WTC11 (cell line): ENCODE measurements at regions not wholly inside any gene's neighbourhood (a gene's known extent, or its start where the extent isn't known, plus 50 kb on each side); places are given as distances from the start of the nearest gene placed in this dataset.

Experiments used
- ATAC-seq: fragments of 200-7000 bp; cut with Tn5 transposase; 2 replicates; pipeline ENCODE4 v1.10.0; 2021; ENCODE audit warnings: mild to moderate bottlenecking, moderate library complexity
- CTCF ChIA-PET: fragments of 300-600 bp; sonication (Branson Sonifier 250); formaldehyde crosslinking; loops from one replicate; lab custom pipeline; 2021; ENCODE audit warnings: antibody characterized with exemption; lab: Charles Lee
- POLR2A ChIA-PET: fragments of 350-600 bp; sonication (Branson Sonifier 250); formaldehyde crosslinking; loops from one replicate; lab custom pipeline; 2021; ENCODE audit warnings: antibody characterized with exemption; lab: Charles Lee
- DNase-seq: peaks from one replicate; pipeline ENCODE4 v3.0.0; 2021; ENCODE audit warnings: low spot score
- H3K27ac Mint-ChIP-seq: 2 replicates; pipeline ENCODE4 v1.8.0; 2021; ENCODE audit warnings: mixed read lengths
- H3K27me3 Mint-ChIP-seq: 2 replicates; pipeline ENCODE4 v1.8.0; 2021; ENCODE audit warnings: low read depth, mild to moderate bottlenecking, moderate library complexity, mixed read lengths
- H3K36me3 Mint-ChIP-seq: 2 replicates; pipeline ENCODE4 v1.8.0; 2021; ENCODE audit warnings: mixed read lengths
- H3K4me1 Mint-ChIP-seq: 2 replicates; pipeline ENCODE4 v1.8.0; 2022; ENCODE audit warnings: mixed read lengths
- H3K4me3 Mint-ChIP-seq: 2 replicates; pipeline ENCODE4 v1.8.0; 2021; ENCODE audit warnings: mild to moderate bottlenecking, moderate library complexity, mixed read lengths
- H3K9me3 Mint-ChIP-seq: 2 replicates; pipeline ENCODE4 v1.8.0; 2021; ENCODE audit warnings: mixed read lengths
- AR ChIP-seq: fragments of 250-450 bp; sonication (Bioruptor Pico); IDR thresholded peaks from 2 replicates; pipeline ENCODE4 v1.9.0; 2021; ENCODE audit warnings: mild to moderate bottlenecking
- CTCF ChIP-seq: fragments of 200-600 bp; IDR thresholded peaks from 2 replicates; pipeline ENCODE4 v1.8.0; 2022; ENCODE audit warnings: antibody characterized with exemption
- FOXK1 ChIP-seq: sonication (generic); formaldehyde crosslinking; IDR thresholded peaks from 2 replicates; pipeline ENCODE4 v1.8.0; 2022; ENCODE audit warnings: mild to moderate bottlenecking, moderate library complexity, missing genetic modification reagents
- MLX ChIP-seq: sonication (generic); formaldehyde crosslinking; IDR thresholded peaks from 2 replicates; pipeline ENCODE4 v1.8.1; 2023; ENCODE audit warnings: mild to moderate bottlenecking, missing genetic modification reagents, moderate library complexity
- MXD4 ChIP-seq: fragments of 250-450 bp; sonication (Bioruptor Pico); IDR thresholded peaks from 2 replicates; pipeline ENCODE4 v1.8.0; 2021; ENCODE audit warnings: mild to moderate bottlenecking, moderate library complexity, borderline replicate concordance
- MYBL2 ChIP-seq: sonication (generic); formaldehyde crosslinking; IDR thresholded peaks from 2 replicates; pipeline ENCODE4 v1.8.1; 2023; ENCODE audit warnings: mild to moderate bottlenecking, moderate library complexity, missing genetic modification reagents
- NFE2L1 ChIP-seq: sonication (generic); formaldehyde crosslinking; IDR thresholded peaks from 2 replicates; pipeline ENCODE4 v1.8.1; 2023; ENCODE audit warnings: missing genetic modification reagents
- NR1H2 ChIP-seq: sonication (generic); formaldehyde crosslinking; IDR thresholded peaks from 2 replicates; pipeline ENCODE4 v1.9.0; 2021; ENCODE audit warnings: mild to moderate bottlenecking, moderate library complexity, missing genetic modification reagents
- NR2C2 ChIP-seq: sonication (generic); formaldehyde crosslinking; IDR thresholded peaks from 2 replicates; pipeline ENCODE4 v1.8.0; 2022; ENCODE audit warnings: mild to moderate bottlenecking, missing genetic modification reagents
- PRRX2 ChIP-seq: fragments of 250-450 bp; sonication (Bioruptor Pico); IDR thresholded peaks from 2 replicates; pipeline ENCODE4 v1.8.0; 2021; ENCODE audit warnings: mild to moderate bottlenecking
- ZNF121 ChIP-seq: sonication (generic); formaldehyde crosslinking; IDR thresholded peaks from 2 replicates; pipeline ENCODE4 v1.8.0; 2023; ENCODE audit warnings: missing genetic modification reagents
- ZNF423 ChIP-seq: fragments of 250-450 bp; sonication (Bioruptor Pico); IDR thresholded peaks from 2 replicates; pipeline ENCODE4 v2.1.2; 2022; ENCODE audit warnings: mild to moderate bottlenecking, moderate library complexity
- ZNF425 ChIP-seq: fragments of 250-450 bp; sonication (Bioruptor Pico); conservative IDR thresholded peaks from 2 replicates; pipeline ENCODE4 v1.9.0; 2021; ENCODE audit warnings: mild to moderate bottlenecking

- peaks cover 14% of the 10 kb centered on the region for H3K9me3 Mint-ChIP-seq
- H3K4me1 Mint-ChIP-seq = no peaks in the 10 kb centered on the region
- H3K4me3 Mint-ChIP-seq = no peak overlapping the region
- ATAC-seq (no peak), DNase-seq (no peak)
- H3K27me3 Mint-ChIP-seq = no peaks in the 10 kb centered on the region
- ChIA-PET CTCF (no interaction called here), POLR2A (no interaction called here)
- TF ChIP-seq MLX (CRISPR knock-in tag) = no peak
- TF ChIP-seq MYBL2 = no peak
- TF ChIP-seq ZNF121 (CRISPR knock-in tag) = no peak
- H3K27ac Mint-ChIP-seq = no peak overlapping the region
- peaks cover under 1% of the 10 kb centered on the region; the same call in 1 of the 2 replicates for H3K36me3 Mint-ChIP-seq
These were observed 333.8 kb upstream of the PTBP2 start for GRCh38 chr1:96387785-96388184.

GRCh38 chr1:96388421-96389310, 332.9 kb upstream of the PTBP2 start:
- Mint-ChIP-seq H3K4me3 (no peak overlapping the region), H3K27me3 (no peaks in the 10 kb centered on the region), H3K4me1 (no peaks in the 10 kb centered on the region), H3K9me3 (peaks cover 5% of the 10 kb centered on the region), H3K36me3 (no peaks in the 10 kb centered on the region), H3K27ac (no peak overlapping the region)
- POLR2A ChIA-PET = no interaction called here
- CTCF ChIA-PET = no interaction called here
- no peak for TF ChIP-seq AR (CRISPR knock-in tag)
- TF ChIP-seq MYBL2 = no peak
- TF ChIP-seq ZNF425 (CRISPR knock-in tag) = no peak
- TF ChIP-seq NR2C2 = no peak
- no peak for TF ChIP-seq MXD4 (CRISPR knock-in tag)
- no peak for TF ChIP-seq NFE2L1 (CRISPR knock-in tag)
- DNase-seq (no peak), ATAC-seq (no peak)

GRCh38 chr1:96400089-96400488, 321.5 kb upstream of the PTBP2 start:
- H3K27ac Mint-ChIP-seq = no peak overlapping the region
- H3K36me3 Mint-ChIP-seq = no peaks in the 10 kb centered on the region
- ChIA-PET CTCF (no interaction called here), POLR2A (no interaction called here)
- H3K27me3 Mint-ChIP-seq = no peaks in the 10 kb centered on the region
- DNase-seq = no peak
- peaks cover 4% of the 10 kb centered on the region; the same call in 1 of the 2 replicates for H3K4me1 Mint-ChIP-seq
- no peaks in the 10 kb centered on the region for H3K9me3 Mint-ChIP-seq
- H3K4me3 Mint-ChIP-seq = no peak overlapping the region
- ATAC-seq = no peak
- TF ChIP-seq ZNF423 (no peak), PRRX2 (CRISPR knock-in tag) (no peak), FOXK1 (CRISPR knock-in tag) (no peak), NR1H2 (CRISPR knock-in tag) (no peak), CTCF (no peak)
